ENCODE measurements at regions not wholly inside any gene's neighbourhood (a gene's known extent, or its start where the extent isn't known, plus 50 kb on each side); places are given as distances from the start of the nearest gene placed in this dataset.

GRCh38 chr1:53391982-53392381, 64.1 kb upstream of the LRP8 start:
- TF ChIP-seq, protein P1, sequence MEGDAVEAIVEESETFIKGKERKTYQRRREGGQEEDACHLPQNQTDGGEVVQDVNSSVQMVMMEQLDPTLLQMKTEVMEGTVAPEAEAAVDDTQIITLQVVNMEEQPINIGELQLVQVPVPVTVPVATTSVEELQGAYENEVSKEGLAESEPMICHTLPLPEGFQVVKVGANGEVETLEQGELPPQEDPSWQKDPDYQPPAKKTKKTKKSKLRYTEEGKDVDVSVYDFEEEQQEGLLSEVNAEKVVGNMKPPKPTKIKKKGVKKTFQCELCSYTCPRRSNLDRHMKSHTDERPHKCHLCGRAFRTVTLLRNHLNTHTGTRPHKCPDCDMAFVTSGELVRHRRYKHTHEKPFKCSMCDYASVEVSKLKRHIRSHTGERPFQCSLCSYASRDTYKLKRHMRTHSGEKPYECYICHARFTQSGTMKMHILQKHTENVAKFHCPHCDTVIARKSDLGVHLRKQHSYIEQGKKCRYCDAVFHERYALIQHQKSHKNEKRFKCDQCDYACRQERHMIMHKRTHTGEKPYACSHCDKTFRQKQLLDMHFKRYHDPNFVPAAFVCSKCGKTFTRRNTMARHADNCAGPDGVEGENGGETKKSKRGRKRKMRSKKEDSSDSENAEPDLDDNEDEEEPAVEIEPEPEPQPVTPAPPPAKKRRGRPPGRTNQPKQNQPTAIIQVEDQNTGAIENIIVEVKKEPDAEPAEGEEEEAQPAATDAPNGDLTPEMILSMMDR (IDR thresholded peaks at IDR 0.05) = no peak
- no peak for TF ChIP-seq POLR2A (IDR thresholded peaks at IDR 0.05)
- TF ChIP-seq EP300 (IDR thresholded peaks at IDR 0.05) = no peak

All from tibial nerve (tissue), 4 donors.